HAP-1 (cell line): ENCODE measurements at regions not wholly inside any gene's neighbourhood (a gene's known extent, or its start where the extent isn't known, plus 50 kb on each side); places are given as distances from the start of the nearest gene placed in this dataset.
"Not testable (repeated sequence)": the region's sequence is repeated elsewhere in the genome, so short reads cannot be mapped to it uniquely, and the experiment has no call there.

ENCODE experiments used
- DNase-seq, 2 experiments: peaks; one replicate each; pipeline ENCODE4 v3.0.0-alpha.2; 2016 to 2020; ENCODE audit warnings: low spot score in 2 of 2
- H3K27me3 ChIP-seq: fragments of 250-450 bp; sonication (Bioruptor Pico); 2 replicates; pipeline ENCODE4 v1.5.1; 2020; ENCODE audit warnings: low read depth, mild to moderate bottlenecking, moderate library complexity
- H3K36me3 ChIP-seq: fragments of 250-450 bp; sonication (Bioruptor Pico); replicated peaks from 2 replicates; pipeline ENCODE4 v1.5.1; 2020; ENCODE audit warnings: mild to moderate bottlenecking
- H3K4me1 ChIP-seq: fragments of 250-450 bp; sonication (Bioruptor Pico); 2 replicates; pipeline ENCODE4 v1.5.1; 2020; ENCODE audit warnings: mild to moderate bottlenecking
- H3K4me3 ChIP-seq: fragments of 250-450 bp; sonication (Bioruptor Pico); 2 replicates; pipeline ENCODE4 v1.5.1; 2020; ENCODE audit warnings: mild to moderate bottlenecking, moderate library complexity
- H3K9me3 ChIP-seq: fragments of 250-450 bp; sonication (Bioruptor Pico); 2 replicates; pipeline ENCODE4 v1.5.1; 2020; ENCODE audit warnings: mild to moderate bottlenecking, moderate library complexity
- in situ Hi-C: fragments of 300-500 bp; cut with MboI; formaldehyde crosslinking; loops from 3 replicates; pipeline ENCODE4 v1.14.3; 2020; ENCODE audit warnings: low sequenced_read_pairs, inconsistent platforms, mixed read lengths

GRCh38 chr2:20113004-20113796, 61.8 kb upstream of the LAPTM4A start:
- no peaks in the 10 kb centered on the region for H3K36me3 ChIP-seq
- no peaks in the 10 kb centered on the region for H3K4me1 ChIP-seq
- H3K4me3 ChIP-seq: no peak overlapping the region
- H3K9me3 ChIP-seq: no peaks in the 10 kb centered on the region
- DNase-seq: no peak
- in situ Hi-C loops: no loop called here
- H3K27me3 ChIP-seq: no peaks in the 10 kb centered on the region

- H3K4me3 ChIP-seq, H3K36me3 ChIP-seq, H3K27me3 ChIP-seq, H3K9me3 ChIP-seq, in situ Hi-C loops, H3K4me1 ChIP-seq, DNase-seq: not testable (repeated sequence)
Observed at GRCh38 chr2:20112361-20112760, 60.9 kb upstream of the LAPTM4A start.

GRCh38 chr2:20111311-20112131, 60.1 kb upstream of the LAPTM4A start:
- H3K9me3 ChIP-seq: no peaks in the 10 kb centered on the region
- no peaks in the 10 kb centered on the region for H3K27me3 ChIP-seq
- no peak for DNase-seq
- in situ Hi-C loops: no loop called here
- H3K36me3 ChIP-seq: no peaks in the 10 kb centered on the region
- H3K4me1 ChIP-seq: no peaks in the 10 kb centered on the region
- no peak overlapping the region for H3K4me3 ChIP-seq

- in situ Hi-C loops: no loop called here
- no peak overlapping the region for H3K4me3 ChIP-seq
Observed at GRCh38 chr2:20110876-20111275, 59.4 kb upstream of the LAPTM4A start.

GRCh38 chr2:20110383-20110782, 59.0 kb upstream of the LAPTM4A start:
- H3K4me3 ChIP-seq: no peak overlapping the region
- H3K4me1 ChIP-seq: no peaks in the 10 kb centered on the region
- in situ Hi-C loops: no loop called here
- H3K36me3 ChIP-seq: no peaks in the 10 kb centered on the region
- no peaks in the 10 kb centered on the region for H3K27me3 ChIP-seq
- DNase-seq: no peak
- no peaks in the 10 kb centered on the region for H3K9me3 ChIP-seq

More at GRCh38 chr2:20110876-20111275, 59.4 kb upstream of the LAPTM4A start:
- no peaks in the 10 kb centered on the region for H3K27me3 ChIP-seq
- DNase-seq: no peak
- H3K9me3 ChIP-seq: no peaks in the 10 kb centered on the region
- no peaks in the 10 kb centered on the region for H3K4me1 ChIP-seq
- H3K36me3 ChIP-seq: no peaks in the 10 kb centered on the region

GRCh38 chr2:20108655-20109396, 57.4 kb upstream of the LAPTM4A start:
- Histone ChIP-seq H3K27me3 (no peaks in the 10 kb centered on the region), H3K4me3 (no peak overlapping the region), H3K36me3 (no peaks in the 10 kb centered on the region), H3K4me1 (no peaks in the 10 kb centered on the region), H3K9me3 (no peaks in the 10 kb centered on the region)
- no peak for DNase-seq
- in situ Hi-C loops: no loop called here

GRCh38 chr2:20107776-20108175, 56.3 kb upstream of the LAPTM4A start:
- in situ Hi-C loops: no loop called here
- H3K4me3 ChIP-seq: no peak overlapping the region
- H3K4me1 ChIP-seq: no peaks in the 10 kb centered on the region
- DNase-seq: no peak
- no peaks in the 10 kb centered on the region for H3K9me3 ChIP-seq
- no peaks in the 10 kb centered on the region for H3K36me3 ChIP-seq
- H3K27me3 ChIP-seq: no peaks in the 10 kb centered on the region

- H3K27me3 ChIP-seq: no peaks in the 10 kb centered on the region
- H3K4me1 ChIP-seq: no peaks in the 10 kb centered on the region
- H3K4me3 ChIP-seq: no peak overlapping the region
- H3K36me3 ChIP-seq: no peaks in the 10 kb centered on the region
- in situ Hi-C loops: no loop called here
- H3K9me3 ChIP-seq: no peaks in the 10 kb centered on the region
- no peak for DNase-seq
Observed at GRCh38 chr2:20107352-20107751, 55.9 kb upstream of the LAPTM4A start.

GRCh38 chr2:20106746-20107145, 55.3 kb upstream of the LAPTM4A start:
- Histone ChIP-seq H3K36me3 (no peaks in the 10 kb centered on the region), H3K4me3 (no peak overlapping the region), H3K27me3 (no peaks in the 10 kb centered on the region), H3K9me3 (no peaks in the 10 kb centered on the region), H3K4me1 (no peaks in the 10 kb centered on the region)
- in situ Hi-C loops: no loop called here
- DNase-seq: no peak

- no peak for DNase-seq
- in situ Hi-C loops: no loop called here
Observed at GRCh38 chr2:20104900-20105545, 53.6 kb upstream of the LAPTM4A start.

GRCh38 chr2:20103530-20103929, 52.1 kb upstream of the LAPTM4A start:
- Histone ChIP-seq H3K9me3 (no peaks in the 10 kb centered on the region), H3K27me3 (no peaks in the 10 kb centered on the region), H3K36me3 (no peaks in the 10 kb centered on the region), H3K4me1 (no peaks in the 10 kb centered on the region), H3K4me3 (no peak overlapping the region)
- in situ Hi-C loops: no loop called here
- no peak for DNase-seq

More at GRCh38 chr2:20104900-20105545, 53.6 kb upstream of the LAPTM4A start:
- Histone ChIP-seq H3K27me3 (no peaks in the 10 kb centered on the region), H3K36me3 (no peaks in the 10 kb centered on the region), H3K4me3 (no peak overlapping the region), H3K4me1 (no peaks in the 10 kb centered on the region), H3K9me3 (no peaks in the 10 kb centered on the region)
